Stomach (tissue), 8 donors: ENCODE measurements at regions not wholly inside any gene's neighbourhood (a gene's known extent, or its start where the extent isn't known, plus 50 kb on each side); places are given as distances from the start of the nearest gene placed in this dataset.

Experiments
- DNase-seq, 2 donors: peaks; one replicate each; pipeline versions ENCODE4 v3.0.0 to v3.0.0-alpha.2; 2013 to 2019
- H3K27ac ChIP-seq, 5 donors: fragments of 200-600 bp in 4 of 5; sonication (generic) in 4 of 5; one replicate each; pipeline ENCODE4 v1.5.1; 2013 to 2019; ENCODE audit warnings: mild to moderate bottlenecking in 1 of 5, moderate library complexity in 1 of 5
- H3K27me3 ChIP-seq, 3 donors: fragments of 200-600 bp; sonication (generic); one replicate each; pipeline ENCODE4 v1.5.1; 2017 to 2019; ENCODE audit warnings: mixed run types in 1 of 3
- H3K36me3 ChIP-seq, 4 donors: fragments of 200-600 bp; sonication (generic); 1 replicate in 3 of 4; 2 replicates in 1 of 4; pipeline ENCODE4 v1.5.1; 2016 to 2019
- H3K4me1 ChIP-seq, 4 donors: fragments of 200-600 bp; sonication (generic); one replicate each; pipeline ENCODE4 v1.5.1; 2016 to 2019
- H3K4me3 ChIP-seq, 4 donors: fragments of 200-600 bp; sonication (generic) in 3 of 4; one replicate each; pipeline ENCODE4 v1.5.1; 2016 to 2019; ENCODE audit warnings: mild to moderate bottlenecking in 1 of 4
- H3K9me3 ChIP-seq, 4 donors: fragments of 200-600 bp; sonication (generic); one replicate each; pipeline ENCODE4 v1.5.1; 2016 to 2019
- EP300 ChIP-seq: sonication (generic); formaldehyde crosslinking; IDR thresholded peaks from one replicate; pipeline ENCODE4 v1.6.1; 2017; ENCODE audit warnings: antibody characterized with exemption
- POLR2A ChIP-seq, 4 donors: fragments of 450-650 bp; IDR thresholded peaks; one replicate each; pipeline ENCODE4 v1.6.1; 2016; ENCODE audit warnings: antibody characterized with exemption in 4 of 4, control low read depth in 2 of 4, mild to moderate bottlenecking in 1 of 4, moderate library complexity in 1 of 4
- POLR2AphosphoS5 ChIP-seq, 3 donors: sonication (generic); formaldehyde crosslinking; IDR thresholded peaks; one replicate each; pipeline ENCODE4 v1.6.1; 2016; ENCODE audit warnings: antibody characterized with exemption in 3 of 3
- WGBS, 5 donors: extraction: QIAGEN DNeasy Blood & Tissue Kit in 3 of 5; methylation state at CpG; one replicate each; pipeline versions ENCODE4 v1.1.5 to v1.1.7; 2013 to 2018; 5-methylcytosine and 5-hydroxymethylcytosine counted together
- intact Hi-C: fragments of 100-400 bp; cut with DNase I; formaldehyde crosslinking; loops from one replicate; pipeline ENCODE4 v1.15.1; 2023; ENCODE audit warnings: low total_unique reads
- donor health status: healthy with polysubstance abuse.
- donor health status: Bipolar disorder and iron deficiency.
- donor health status: healthy.

- intact Hi-C loops, result no loop called here
- DNase-seq, result no peak
- WGBS, 5 donors, result 57 to 73% (median 67%) methylated on average over 1 of the region's 1 CpG
- Histone ChIP-seq H3K27me3 (no peaks in the 10 kb centered on the region), H3K27ac (no peak overlapping the region), H3K36me3 (no peaks in the 10 kb centered on the region), H3K4me1 (no peaks in the 10 kb centered on the region), H3K4me3 (no peak overlapping the region), H3K9me3 (peaks cover 0 to under 1% (median 0%) of the 10 kb centered on the region in 4 donors)
- TF ChIP-seq POLR2A (IDR thresholded peaks at IDR 0.05) (no peak), POLR2AphosphoS5 (IDR thresholded peaks at IDR 0.05) (no peak), EP300 (no peak)
Observed at GRCh38 chr5:64015824-64016223, 53.6 kb upstream of the HTR1A start.
